A549 (cell line): ENCODE measurements at regions not wholly inside any gene's neighbourhood (a gene's known extent, or its start where the extent isn't known, plus 50 kb on each side); places are given as distances from the start of the nearest gene placed in this dataset.

Source experiments
- EP300 ChIP-seq, 2 experiments: fragments of >200 bp; sonication (Bioruptor Twin); formaldehyde crosslinking; IDR thresholded peaks; 2 replicates in 1 of 2; 3 replicates in 1 of 2; pipeline ENCODE4 v1.6.1; 2016 to 2017
- FOSB ChIP-seq: fragments of 250-450 bp; sonication (Bioruptor Pico); IDR thresholded peaks from 2 replicates; pipeline ENCODE4 v1.5.0; 2020; ENCODE audit warnings: mild to moderate bottlenecking, moderate library complexity
- MAFK ChIP-seq: fragments of 450-650 bp; IDR thresholded peaks from 2 replicates; pipeline ENCODE4 v1.6.1; 2014; ENCODE audit not compliant: partially characterized antibody
- RFX5 ChIP-seq: fragments of 450-650 bp; IDR thresholded peaks from 2 replicates; pipeline ENCODE4 v1.7.1; 2014; ENCODE audit warnings: antibody characterized with exemption, mild to moderate bottlenecking, moderate library complexity
- TF ChIP-seq, protein P1 (sequence below): fragments of >200 bp; sonication (Bioruptor Twin); formaldehyde crosslinking; IDR thresholded peaks from 3 replicates; pipeline ENCODE4 v1.5.1; 2016
- TF ChIP-seq, protein P2 (sequence below): fragments of 200-600 bp; sonication (generic); IDR thresholded peaks from 2 replicates; pipeline ENCODE4 v1.6.1; 2016; ENCODE audit warnings: antibody characterized with exemption, mild to moderate bottlenecking, moderate library complexity
- TF ChIP-seq, protein P3 (sequence below): fragments of 450-650 bp; IDR thresholded peaks from 2 replicates; pipeline ENCODE4 v1.6.1; 2014; ENCODE audit warnings: antibody characterized with exemption
- TF ChIP-seq, protein P4 (sequence below): fragments of >200 bp; sonication (Bioruptor Twin); formaldehyde crosslinking; IDR thresholded peaks from 3 replicates; pipeline ENCODE4 v1.6.1; 2016

DNA sequence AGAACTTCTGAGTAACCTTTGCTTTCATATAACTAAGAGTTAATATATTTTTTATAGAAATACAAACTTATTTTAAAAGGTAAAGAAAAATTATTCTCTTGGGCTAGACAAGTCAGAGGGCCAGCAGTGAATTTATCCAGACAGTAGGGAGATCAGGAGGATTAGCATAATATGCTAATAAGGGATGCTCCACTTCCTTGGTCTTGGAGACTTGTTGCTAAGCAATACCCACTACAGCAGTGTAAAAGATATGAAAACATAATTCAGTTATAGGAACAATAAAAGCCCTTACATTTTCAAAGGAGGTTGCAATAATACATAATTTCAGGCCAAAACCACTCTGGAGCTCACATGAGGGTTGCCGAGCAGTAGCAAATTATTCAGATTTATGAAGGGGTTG is 615.6 kb downstream of the KCNH5 start:
- TF ChIP-seq MAFK (no peak), RFX5 (no peak), FOSB (CRISPR knock-in tag) (no peak), EP300 (IDR thresholded peaks at IDR 0.05) (no peak)
- TF ChIP-seq, protein P1, sequence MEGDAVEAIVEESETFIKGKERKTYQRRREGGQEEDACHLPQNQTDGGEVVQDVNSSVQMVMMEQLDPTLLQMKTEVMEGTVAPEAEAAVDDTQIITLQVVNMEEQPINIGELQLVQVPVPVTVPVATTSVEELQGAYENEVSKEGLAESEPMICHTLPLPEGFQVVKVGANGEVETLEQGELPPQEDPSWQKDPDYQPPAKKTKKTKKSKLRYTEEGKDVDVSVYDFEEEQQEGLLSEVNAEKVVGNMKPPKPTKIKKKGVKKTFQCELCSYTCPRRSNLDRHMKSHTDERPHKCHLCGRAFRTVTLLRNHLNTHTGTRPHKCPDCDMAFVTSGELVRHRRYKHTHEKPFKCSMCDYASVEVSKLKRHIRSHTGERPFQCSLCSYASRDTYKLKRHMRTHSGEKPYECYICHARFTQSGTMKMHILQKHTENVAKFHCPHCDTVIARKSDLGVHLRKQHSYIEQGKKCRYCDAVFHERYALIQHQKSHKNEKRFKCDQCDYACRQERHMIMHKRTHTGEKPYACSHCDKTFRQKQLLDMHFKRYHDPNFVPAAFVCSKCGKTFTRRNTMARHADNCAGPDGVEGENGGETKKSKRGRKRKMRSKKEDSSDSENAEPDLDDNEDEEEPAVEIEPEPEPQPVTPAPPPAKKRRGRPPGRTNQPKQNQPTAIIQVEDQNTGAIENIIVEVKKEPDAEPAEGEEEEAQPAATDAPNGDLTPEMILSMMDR = no peak
- TF ChIP-seq, protein P2, sequence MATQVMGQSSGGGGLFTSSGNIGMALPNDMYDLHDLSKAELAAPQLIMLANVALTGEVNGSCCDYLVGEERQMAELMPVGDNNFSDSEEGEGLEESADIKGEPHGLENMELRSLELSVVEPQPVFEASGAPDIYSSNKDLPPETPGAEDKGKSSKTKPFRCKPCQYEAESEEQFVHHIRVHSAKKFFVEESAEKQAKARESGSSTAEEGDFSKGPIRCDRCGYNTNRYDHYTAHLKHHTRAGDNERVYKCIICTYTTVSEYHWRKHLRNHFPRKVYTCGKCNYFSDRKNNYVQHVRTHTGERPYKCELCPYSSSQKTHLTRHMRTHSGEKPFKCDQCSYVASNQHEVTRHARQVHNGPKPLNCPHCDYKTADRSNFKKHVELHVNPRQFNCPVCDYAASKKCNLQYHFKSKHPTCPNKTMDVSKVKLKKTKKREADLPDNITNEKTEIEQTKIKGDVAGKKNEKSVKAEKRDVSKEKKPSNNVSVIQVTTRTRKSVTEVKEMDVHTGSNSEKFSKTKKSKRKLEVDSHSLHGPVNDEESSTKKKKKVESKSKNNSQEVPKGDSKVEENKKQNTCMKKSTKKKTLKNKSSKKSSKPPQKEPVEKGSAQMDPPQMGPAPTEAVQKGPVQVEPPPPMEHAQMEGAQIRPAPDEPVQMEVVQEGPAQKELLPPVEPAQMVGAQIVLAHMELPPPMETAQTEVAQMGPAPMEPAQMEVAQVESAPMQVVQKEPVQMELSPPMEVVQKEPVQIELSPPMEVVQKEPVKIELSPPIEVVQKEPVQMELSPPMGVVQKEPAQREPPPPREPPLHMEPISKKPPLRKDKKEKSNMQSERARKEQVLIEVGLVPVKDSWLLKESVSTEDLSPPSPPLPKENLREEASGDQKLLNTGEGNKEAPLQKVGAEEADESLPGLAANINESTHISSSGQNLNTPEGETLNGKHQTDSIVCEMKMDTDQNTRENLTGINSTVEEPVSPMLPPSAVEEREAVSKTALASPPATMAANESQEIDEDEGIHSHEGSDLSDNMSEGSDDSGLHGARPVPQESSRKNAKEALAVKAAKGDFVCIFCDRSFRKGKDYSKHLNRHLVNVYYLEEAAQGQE = no peak
- TF ChIP-seq, protein P3, sequence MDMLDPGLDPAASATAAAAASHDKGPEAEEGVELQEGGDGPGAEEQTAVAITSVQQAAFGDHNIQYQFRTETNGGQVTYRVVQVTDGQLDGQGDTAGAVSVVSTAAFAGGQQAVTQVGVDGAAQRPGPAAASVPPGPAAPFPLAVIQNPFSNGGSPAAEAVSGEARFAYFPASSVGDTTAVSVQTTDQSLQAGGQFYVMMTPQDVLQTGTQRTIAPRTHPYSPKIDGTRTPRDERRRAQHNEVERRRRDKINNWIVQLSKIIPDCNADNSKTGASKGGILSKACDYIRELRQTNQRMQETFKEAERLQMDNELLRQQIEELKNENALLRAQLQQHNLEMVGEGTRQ = no peak
- TF ChIP-seq, protein P4, sequence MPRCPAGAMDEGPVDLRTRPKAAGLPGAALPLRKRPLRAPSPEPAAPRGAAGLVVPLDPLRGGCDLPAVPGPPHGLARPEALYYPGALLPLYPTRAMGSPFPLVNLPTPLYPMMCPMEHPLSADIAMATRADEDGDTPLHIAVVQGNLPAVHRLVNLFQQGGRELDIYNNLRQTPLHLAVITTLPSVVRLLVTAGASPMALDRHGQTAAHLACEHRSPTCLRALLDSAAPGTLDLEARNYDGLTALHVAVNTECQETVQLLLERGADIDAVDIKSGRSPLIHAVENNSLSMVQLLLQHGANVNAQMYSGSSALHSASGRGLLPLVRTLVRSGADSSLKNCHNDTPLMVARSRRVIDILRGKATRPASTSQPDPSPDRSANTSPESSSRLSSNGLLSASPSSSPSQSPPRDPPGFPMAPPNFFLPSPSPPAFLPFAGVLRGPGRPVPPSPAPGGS = no peak
